Calu3 (cell line): ENCODE measurements at regions not wholly inside any gene's neighbourhood (a gene's known extent, or its start where the extent isn't known, plus 50 kb on each side); places are given as distances from the start of the nearest gene placed in this dataset.

ENCODE experiments used
- BruUV-seq: library from RNA; stranded (reverse); fragments of 400-500 nt; replicated peaks from 2 replicates; lab custom pipeline; 2021; lab: Mats Ljungman, UMichigan
- CTCF ChIA-PET: fragments of 300-600 bp; sonication (Branson Sonifier 250); formaldehyde crosslinking; loops from one replicate; lab custom pipeline; 2022; ENCODE audit warnings: antibody characterized with exemption; lab: Charles Lee
- DNase-seq: peaks from one replicate; pipeline ENCODE4 v3.0.0; 2022
- H3K27ac Mint-ChIP-seq: one replicate; pipeline ENCODE4 v1.8.0; 2022; ENCODE audit warnings: mixed read lengths; ENCODE audit not compliant: unreplicated experiment
- H3K27me3 Mint-ChIP-seq: one replicate; pipeline ENCODE4 v1.8.0; 2022; ENCODE audit warnings: mixed read lengths; ENCODE audit not compliant: unreplicated experiment
- H3K36me3 Mint-ChIP-seq: one replicate; pipeline ENCODE4 v1.8.0; 2022; ENCODE audit warnings: mild to moderate bottlenecking, moderate library complexity, mixed read lengths; ENCODE audit not compliant: insufficient read depth, unreplicated experiment
- H3K4me1 Mint-ChIP-seq: one replicate; pipeline ENCODE4 v1.8.0; 2022; ENCODE audit warnings: mild to moderate bottlenecking, low read depth, mixed read lengths; ENCODE audit not compliant: unreplicated experiment
- H3K4me3 Mint-ChIP-seq: one replicate; pipeline ENCODE4 v1.8.0; 2022; ENCODE audit warnings: mild to moderate bottlenecking, low read depth, moderate library complexity, mixed read lengths; ENCODE audit not compliant: unreplicated experiment
- H3K9me3 Mint-ChIP-seq: one replicate; pipeline ENCODE4 v1.8.0; 2022; ENCODE audit warnings: low read depth, mixed read lengths; ENCODE audit not compliant: unreplicated experiment
- intact Hi-C: fragments of 100-400 bp; cut with micrococcal nuclease; formaldehyde crosslinking; loops from one replicate; pipeline ENCODE4 v1.10.0; 2022; ENCODE audit not compliant: unreplicated experiment
- TF ChIP-seq, protein P1 (sequence below): fragments of 200-600 bp; IDR thresholded peaks from one replicate; pipeline ENCODE4 v1.8.0; 2022; ENCODE audit warnings: antibody characterized with exemption; ENCODE audit not compliant: unreplicated experiment

DNA sequence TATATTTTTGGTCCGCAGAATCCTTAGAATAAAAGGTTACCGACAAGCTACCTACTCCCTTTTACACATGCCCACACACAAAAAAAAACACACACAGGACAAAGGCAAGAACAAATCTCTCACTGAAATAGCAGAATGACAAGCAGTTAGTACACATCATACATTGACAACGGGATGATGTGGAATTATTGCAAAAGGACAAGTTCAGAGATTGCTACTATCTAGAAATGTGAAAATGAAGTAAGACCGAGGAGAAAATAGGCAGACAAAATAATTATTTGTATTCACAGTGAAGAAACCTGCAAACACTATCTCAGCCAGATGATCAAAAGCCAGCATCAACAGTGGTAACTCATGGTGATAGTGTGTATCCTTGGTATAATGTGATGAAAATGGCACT, 112.2 kb upstream of the C3orf80 start:
- no peak for DNase-seq
- Mint-ChIP-seq H3K36me3 (peaks cover 8% of the 10 kb centered on the region), H3K9me3 (no peaks in the 10 kb centered on the region), H3K4me1 (peaks cover 36% of the 10 kb centered on the region), H3K4me3 (no peak overlapping the region), H3K27me3 (no peaks in the 10 kb centered on the region), H3K27ac (no peak overlapping the region)
- BruUV-seq: no TSS peak
- intact Hi-C loops: no loop called here
- TF ChIP-seq, protein P1, sequence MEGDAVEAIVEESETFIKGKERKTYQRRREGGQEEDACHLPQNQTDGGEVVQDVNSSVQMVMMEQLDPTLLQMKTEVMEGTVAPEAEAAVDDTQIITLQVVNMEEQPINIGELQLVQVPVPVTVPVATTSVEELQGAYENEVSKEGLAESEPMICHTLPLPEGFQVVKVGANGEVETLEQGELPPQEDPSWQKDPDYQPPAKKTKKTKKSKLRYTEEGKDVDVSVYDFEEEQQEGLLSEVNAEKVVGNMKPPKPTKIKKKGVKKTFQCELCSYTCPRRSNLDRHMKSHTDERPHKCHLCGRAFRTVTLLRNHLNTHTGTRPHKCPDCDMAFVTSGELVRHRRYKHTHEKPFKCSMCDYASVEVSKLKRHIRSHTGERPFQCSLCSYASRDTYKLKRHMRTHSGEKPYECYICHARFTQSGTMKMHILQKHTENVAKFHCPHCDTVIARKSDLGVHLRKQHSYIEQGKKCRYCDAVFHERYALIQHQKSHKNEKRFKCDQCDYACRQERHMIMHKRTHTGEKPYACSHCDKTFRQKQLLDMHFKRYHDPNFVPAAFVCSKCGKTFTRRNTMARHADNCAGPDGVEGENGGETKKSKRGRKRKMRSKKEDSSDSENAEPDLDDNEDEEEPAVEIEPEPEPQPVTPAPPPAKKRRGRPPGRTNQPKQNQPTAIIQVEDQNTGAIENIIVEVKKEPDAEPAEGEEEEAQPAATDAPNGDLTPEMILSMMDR: no peak
- CTCF ChIA-PET: no interaction called here

DNA sequence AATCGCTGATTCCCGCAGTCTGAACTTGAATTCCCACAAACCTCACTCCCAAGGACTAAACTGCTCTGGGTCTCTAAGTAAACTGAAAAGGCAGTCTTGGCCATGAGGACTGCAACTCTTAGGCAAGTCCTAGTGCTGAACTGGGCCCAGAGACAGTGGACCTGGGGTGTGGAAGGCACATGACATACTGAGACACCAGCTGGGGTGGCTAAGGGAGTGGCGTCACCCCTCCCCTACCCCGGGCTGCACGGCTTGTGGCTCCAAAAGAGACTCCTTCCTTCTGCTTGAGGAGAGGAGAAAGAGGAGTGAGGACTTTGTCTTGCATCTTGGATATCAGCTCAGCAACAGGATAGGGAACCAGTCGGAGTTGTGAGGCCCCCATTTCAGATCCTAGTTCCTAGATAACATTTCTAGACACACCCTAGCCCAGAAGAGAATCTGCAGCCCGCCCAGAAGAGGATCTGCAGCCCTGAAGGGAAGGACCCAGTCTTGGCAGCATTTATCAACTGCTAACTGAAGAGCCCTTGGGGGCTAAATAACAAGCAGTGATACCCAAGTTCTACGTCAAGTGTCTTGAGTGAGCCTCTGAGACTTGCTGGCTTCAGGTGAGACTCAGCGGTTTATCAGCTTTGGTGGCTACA, 110.7 kb upstream of the C3orf80 start:
- H3K36me3 Mint-ChIP-seq: peaks cover 4% of the 10 kb centered on the region
- TF ChIP-seq, protein P1: no peak
- DNase-seq: no peak
- H3K9me3 Mint-ChIP-seq: peaks cover 4% of the 10 kb centered on the region
- H3K27ac Mint-ChIP-seq: no peak overlapping the region
- CTCF ChIA-PET: no interaction called here
- intact Hi-C loops: no loop called here
- BruUV-seq: no TSS peak
- H3K27me3 Mint-ChIP-seq: no peaks in the 10 kb centered on the region
- H3K4me3 Mint-ChIP-seq: no peak overlapping the region
- H3K4me1 Mint-ChIP-seq: peaks cover 22% of the 10 kb centered on the region

DNA sequence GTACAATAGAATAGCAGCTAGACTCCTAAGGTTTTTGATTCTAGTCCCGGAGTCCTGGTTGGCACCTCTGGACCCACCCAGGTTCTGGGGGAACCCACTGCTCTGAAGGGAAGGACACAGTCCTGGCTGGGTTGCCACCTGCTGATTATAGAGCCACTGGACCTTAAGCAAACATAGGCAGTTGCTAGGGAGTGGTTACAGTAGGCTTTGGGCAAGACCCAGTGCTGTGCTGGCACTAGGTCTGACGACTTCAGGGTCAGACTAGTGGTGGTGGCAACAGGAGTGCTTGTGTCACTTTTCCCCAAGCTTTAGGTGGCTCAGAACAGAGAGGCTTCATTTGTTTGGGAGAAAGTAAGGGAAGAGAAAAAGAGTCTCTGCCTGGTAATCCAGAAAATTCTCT, 109.8 kb upstream of the C3orf80 start:
- no peak overlapping the region for H3K4me3 Mint-ChIP-seq
- no peak for DNase-seq
- no peaks in the 10 kb centered on the region for H3K36me3 Mint-ChIP-seq
- H3K27ac Mint-ChIP-seq: no peak overlapping the region
- CTCF ChIA-PET: no interaction called here
- intact Hi-C loops: no loop called here
- TF ChIP-seq, protein P1: no peak
- H3K27me3 Mint-ChIP-seq: no peaks in the 10 kb centered on the region
- peaks cover 16% of the 10 kb centered on the region for H3K4me1 Mint-ChIP-seq
- peaks cover 8% of the 10 kb centered on the region for H3K9me3 Mint-ChIP-seq
- no TSS peak for BruUV-seq

DNA sequence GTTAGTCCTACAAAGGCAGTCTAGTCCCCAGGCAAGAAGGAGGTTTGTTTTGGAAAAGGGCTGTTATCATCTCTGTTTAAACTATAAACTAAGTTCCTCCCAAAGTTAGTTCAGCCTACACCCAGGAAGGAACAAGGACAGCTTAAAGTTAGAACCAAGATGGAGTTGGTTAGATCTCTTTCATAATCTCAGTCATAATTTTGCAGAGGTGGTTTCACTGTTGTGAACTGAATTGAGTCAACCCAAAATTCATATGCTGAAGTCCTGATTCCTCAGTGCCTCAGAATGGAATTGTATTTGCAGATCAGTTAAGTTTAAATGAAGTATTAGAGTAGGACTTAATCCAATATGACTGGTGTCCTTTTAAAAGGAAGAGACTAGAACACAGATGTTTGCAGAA, 101.0 kb upstream of the C3orf80 start:
- Mint-ChIP-seq H3K27me3 (no peaks in the 10 kb centered on the region), H3K36me3 (no peaks in the 10 kb centered on the region), H3K4me3 (no peak overlapping the region), H3K27ac (no peak overlapping the region), H3K9me3 (peaks cover 5% of the 10 kb centered on the region), H3K4me1 (peaks cover 38% of the 10 kb centered on the region)
- TF ChIP-seq, protein P1: no peak
- CTCF ChIA-PET: no interaction called here
- BruUV-seq: no TSS peak
- intact Hi-C loops: no loop called here
- DNase-seq: no peak
